ENCODE measurements at regions not wholly inside any gene's neighbourhood (a gene's known extent, or its start where the extent isn't known, plus 50 kb on each side); places are given as distances from the start of the nearest gene placed in this dataset.

DNA sequence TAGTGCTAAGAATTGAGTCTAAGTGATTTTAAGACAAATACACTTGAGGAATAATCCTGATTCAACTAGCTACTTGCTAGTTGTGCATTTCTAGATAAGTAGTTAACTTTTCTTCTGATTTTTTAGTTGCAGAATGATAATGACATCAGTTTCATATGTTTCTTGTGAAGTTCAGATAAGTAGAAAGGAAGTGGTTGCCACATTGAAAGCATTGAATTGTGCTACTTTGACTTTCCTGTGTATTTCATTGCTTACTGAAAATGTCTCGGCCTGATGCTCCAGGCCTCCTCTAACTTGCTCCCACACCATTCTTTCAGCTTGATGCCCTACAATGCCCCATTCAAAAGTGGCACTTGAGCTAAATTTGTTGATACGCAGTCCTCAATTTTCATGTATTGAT is 980.0 kb downstream of the TMTC2 start:
- no peak overlapping the region for H3K4me3 Mint-ChIP-seq
- no peak for DNase-seq (ENCODE audit: low spot score)
- Histone ChIP-seq H3K27ac (no peak overlapping the region), H3K4me3 (no peak overlapping the region), H4K20me1 (ENCODE audit: low read depth) (no peaks in the 10 kb centered on the region), H3K9ac (no peak overlapping the region), H3K4me2 (no peak overlapping the region), H3K9me3 (ENCODE audit: low read depth) (no peaks in the 10 kb centered on the region), H3F3A (ENCODE audit: low read depth) (no peaks in the 10 kb centered on the region), H3K4me1 (no peaks in the 10 kb centered on the region), H2AFZ (replicated peaks) (no peak overlapping the region), H3K27me3 (no peaks in the 10 kb centered on the region), H3K79me2 (ENCODE audit: low read depth) (no peaks in the 10 kb centered on the region), H3K36me3 (no peaks in the 10 kb centered on the region)
- TF ChIP-seq EZH2 (IDR thresholded peaks at IDR 0.05) (no peak), EZH2phosphoT487 (IDR thresholded peaks at IDR 0.05) (no peak), CTCF (IDR thresholded peaks at IDR 0.05) (no peak)
- no peak overlapping the region for H3K27ac Mint-ChIP-seq
- H3K27me3 Mint-ChIP-seq (ENCODE audit: insufficient read depth, low read depth), result peaks cover 1% of the 10 kb centered on the region
- H3K36me3 Mint-ChIP-seq, result no peaks in the 10 kb centered on the region
- H3K9me3 Mint-ChIP-seq, result no peaks in the 10 kb centered on the region
- no peaks in the 10 kb centered on the region for H3K4me1 Mint-ChIP-seq

DNA sequence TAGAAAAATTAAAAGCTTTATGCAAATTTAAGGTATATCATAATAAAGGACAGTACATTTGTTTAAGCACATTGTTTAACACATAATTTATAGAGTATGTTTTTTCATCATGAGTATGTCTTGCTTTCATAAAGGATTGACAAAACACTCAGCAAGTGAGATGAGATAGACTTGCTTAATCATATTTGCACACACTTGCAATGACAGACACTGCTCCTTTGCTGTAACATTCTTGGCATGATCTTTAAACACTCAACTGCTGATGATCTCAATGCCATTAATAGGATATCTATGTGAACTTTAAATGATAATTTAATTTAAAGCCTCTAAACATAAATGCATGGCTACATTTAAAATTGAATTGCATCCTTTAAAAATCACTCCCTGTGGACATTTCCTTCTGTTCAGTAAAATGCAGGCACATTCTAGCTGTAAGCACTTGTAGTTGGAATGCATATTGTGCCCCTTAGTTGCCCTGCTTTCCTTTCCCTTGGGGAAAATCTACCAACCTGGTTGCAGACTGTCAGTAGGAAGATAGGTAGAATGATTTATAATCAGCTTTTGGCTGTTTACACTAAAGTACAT is 979.0 kb downstream of the TMTC2 start:
- Mint-ChIP-seq H3K9me3 (no peaks in the 10 kb centered on the region), H3K4me3 (no peak overlapping the region), H3K27ac (peak overlapping the region; percentile 46), H3K36me3 (no peaks in the 10 kb centered on the region), H3K4me1 (no peaks in the 10 kb centered on the region), H3K27me3 (ENCODE audit: insufficient read depth, low read depth) (no peaks in the 10 kb centered on the region)
- TF ChIP-seq EZH2phosphoT487 (IDR thresholded peaks at IDR 0.05), result no peak
- no peak for TF ChIP-seq CTCF (IDR thresholded peaks at IDR 0.05)
- TF ChIP-seq EZH2 (IDR thresholded peaks at IDR 0.05), result no peak
- H3K9me3 ChIP-seq (ENCODE audit: low read depth), result no peaks in the 10 kb centered on the region
- H3K27ac ChIP-seq, result no peak overlapping the region
- no peaks in the 10 kb centered on the region for H3F3A ChIP-seq (ENCODE audit: low read depth)
- H3K27me3 ChIP-seq, result no peaks in the 10 kb centered on the region
- no peak overlapping the region for H3K4me3 ChIP-seq
- H3K36me3 ChIP-seq, result no peaks in the 10 kb centered on the region
- DNase-seq (ENCODE audit: low spot score), result no peak
- no peak overlapping the region for H3K4me2 ChIP-seq
- no peaks in the 10 kb centered on the region for H4K20me1 ChIP-seq (ENCODE audit: low read depth)
- no peak overlapping the region for H3K9ac ChIP-seq
- H2AFZ ChIP-seq (replicated peaks), result no peak overlapping the region
- H3K4me1 ChIP-seq, result no peaks in the 10 kb centered on the region
- H3K79me2 ChIP-seq (ENCODE audit: low read depth), result no peaks in the 10 kb centered on the region

DNA sequence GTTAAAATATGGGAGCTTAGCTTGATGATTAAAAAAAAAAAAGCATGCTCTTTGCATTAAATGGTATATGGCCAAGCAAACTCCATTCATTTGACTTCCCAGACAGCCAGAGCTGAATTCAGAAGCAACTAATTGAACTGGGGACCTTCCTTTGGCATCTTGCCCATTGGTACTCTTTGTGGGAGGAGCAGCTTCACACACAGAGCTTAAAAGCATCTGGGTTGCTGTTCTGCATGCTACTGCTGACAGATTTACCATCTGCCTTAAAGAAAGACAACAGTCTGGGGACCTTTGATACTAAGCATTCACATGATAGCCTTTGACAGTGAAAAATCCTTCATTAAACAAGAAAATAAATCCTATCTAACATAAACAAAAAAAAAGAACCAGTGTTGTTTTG is 977.9 kb downstream of the TMTC2 start:
- Histone ChIP-seq H3K9me3 (ENCODE audit: low read depth) (no peaks in the 10 kb centered on the region), H3K27ac (no peak overlapping the region), H4K20me1 (ENCODE audit: low read depth) (no peaks in the 10 kb centered on the region), H3K79me2 (ENCODE audit: low read depth) (no peaks in the 10 kb centered on the region), H3K9ac (no peak overlapping the region), H3K4me1 (no peaks in the 10 kb centered on the region), H3K4me2 (no peak overlapping the region), H3F3A (ENCODE audit: low read depth) (no peaks in the 10 kb centered on the region), H2AFZ (replicated peaks) (no peak overlapping the region), H3K36me3 (no peaks in the 10 kb centered on the region), H3K27me3 (no peaks in the 10 kb centered on the region), H3K4me3 (no peak overlapping the region)
- Mint-ChIP-seq H3K36me3 (no peaks in the 10 kb centered on the region), H3K27ac (no peak overlapping the region), H3K27me3 (ENCODE audit: insufficient read depth, low read depth) (no peaks in the 10 kb centered on the region), H3K4me1 (no peaks in the 10 kb centered on the region), H3K9me3 (no peaks in the 10 kb centered on the region), H3K4me3 (no peak overlapping the region)
- no peak for TF ChIP-seq CTCF (IDR thresholded peaks at IDR 0.05)
- no peak for TF ChIP-seq EZH2 (IDR thresholded peaks at IDR 0.05)
- no peak for TF ChIP-seq EZH2phosphoT487 (IDR thresholded peaks at IDR 0.05)
- DNase-seq (ENCODE audit: low spot score), result peak; percentile 21

Measured in neural progenitor cell (in vitro differentiated cells).